ENCODE measurements at regions not wholly inside any gene's neighbourhood (a gene's known extent, or its start where the extent isn't known, plus 50 kb on each side); places are given as distances from the start of the nearest gene placed in this dataset.

GRCh38 chr2:211061612-211062296 lies 505.4 kb downstream of the CPS1 start:
- intact Hi-C loops (cut with DNase I): no loop called here

GRCh38 chr2:211062297-211062612 lies 505.9 kb downstream of the CPS1 start:
- no peak overlapping the region for H3K27ac ChIP-seq
- H3K36me3 ChIP-seq: no peaks in the 10 kb centered on the region
- H3K9me3 ChIP-seq: no peaks in the 10 kb centered on the region
- no peak for DNase-seq
- no peak for FAIRE-seq
- TF ChIP-seq CTCF (IDR thresholded peaks at IDR 0.05): no peak
- H3K27me3 ChIP-seq: no peaks in the 10 kb centered on the region
- 53 to 62% methylated on average over 5 of the region's 5 CpGs for WGBS, 2 donors
- no peaks in the 10 kb centered on the region for H3K4me1 ChIP-seq
- no peak overlapping the region for H3K4me3 ChIP-seq
- intact Hi-C loops (cut with DNase I): no loop called here
- ATAC-seq: no peak

More at GRCh38 chr2:211061612-211062296, 505.4 kb downstream of the CPS1 start:
- 37 to 46% methylated on average over 4 of the region's 4 CpGs for WGBS, 2 donors
- DNase-seq: no peak
- no peak for TF ChIP-seq CTCF (IDR thresholded peaks at IDR 0.05)
- Histone ChIP-seq H3K27me3 (no peaks in the 10 kb centered on the region), H3K4me1 (no peaks in the 10 kb centered on the region), H3K9me3 (no peaks in the 10 kb centered on the region), H3K27ac (no peak overlapping the region), H3K4me3 (no peak overlapping the region), H3K36me3 (no peaks in the 10 kb centered on the region)
- ATAC-seq: no peak
- FAIRE-seq: no peak

- H3K4me3 ChIP-seq: no peak overlapping the region
- H3K36me3 ChIP-seq: no peaks in the 10 kb centered on the region
- H3K9me3 ChIP-seq: no peaks in the 10 kb centered on the region
- ATAC-seq (no peak), FAIRE-seq (no peak), DNase-seq (no peak)
- no peak for TF ChIP-seq CTCF (IDR thresholded peaks at IDR 0.05)
- H3K27me3 ChIP-seq: no peaks in the 10 kb centered on the region
- WGBS, 2 donors: 93 to 99% methylated on average over 5 of the region's 5 CpGs
- H3K4me1 ChIP-seq: no peaks in the 10 kb centered on the region
- intact Hi-C loops (cut with DNase I): no loop called here
- H3K27ac ChIP-seq: no peak overlapping the region
Measured at GRCh38 chr2:211067029-211067428, 510.6 kb downstream of the CPS1 start.

GRCh38 chr2:211068108-211068780 lies 511.8 kb downstream of the CPS1 start:
- H3K9me3 ChIP-seq: no peaks in the 10 kb centered on the region
- 72 to 74% methylated on average over 6 of the region's 6 CpGs for WGBS, 2 donors
- H3K4me3 ChIP-seq: no peak overlapping the region
- intact Hi-C loops (cut with DNase I): no loop called here
- no peak overlapping the region for H3K27ac ChIP-seq
- ATAC-seq (no peak), DNase-seq (no peak), FAIRE-seq (no peak)
- H3K4me1 ChIP-seq: no peaks in the 10 kb centered on the region
- no peak for TF ChIP-seq CTCF (IDR thresholded peaks at IDR 0.05)
- H3K27me3 ChIP-seq: no peaks in the 10 kb centered on the region
- no peaks in the 10 kb centered on the region for H3K36me3 ChIP-seq

GRCh38 chr2:211070547-211070946 lies 514.1 kb downstream of the CPS1 start:
- 60 to 62% methylated on average over 3 of the region's 3 CpGs for WGBS, 2 donors
- no peak for TF ChIP-seq CTCF (IDR thresholded peaks at IDR 0.05)
- intact Hi-C loops (cut with DNase I): no loop called here
- Histone ChIP-seq H3K4me3 (no peak overlapping the region), H3K27me3 (no peaks in the 10 kb centered on the region), H3K9me3 (no peaks in the 10 kb centered on the region), H3K36me3 (no peaks in the 10 kb centered on the region), H3K4me1 (no peaks in the 10 kb centered on the region), H3K27ac (no peak overlapping the region)
- no peak for ATAC-seq
- FAIRE-seq: no peak
- no peak for DNase-seq
